GM12892 (cell line): ENCODE measurements at regions not wholly inside any gene's neighbourhood (a gene's known extent, or its start where the extent isn't known, plus 50 kb on each side); places are given as distances from the start of the nearest gene placed in this dataset.

ENCODE experiments used
- POLR2A ChIP-seq: IDR thresholded peaks from 2 replicates; pipeline ENCODE4 v1.6.1; 2011; ENCODE audit warnings: low read depth, low read length, control low read depth
- TAF1 ChIP-seq: IDR thresholded peaks from 2 replicates; pipeline ENCODE4 v1.6.1; 2011; ENCODE audit warnings: low read depth, mild to moderate bottlenecking, control low read depth, low read length, borderline replicate concordance

DNA sequence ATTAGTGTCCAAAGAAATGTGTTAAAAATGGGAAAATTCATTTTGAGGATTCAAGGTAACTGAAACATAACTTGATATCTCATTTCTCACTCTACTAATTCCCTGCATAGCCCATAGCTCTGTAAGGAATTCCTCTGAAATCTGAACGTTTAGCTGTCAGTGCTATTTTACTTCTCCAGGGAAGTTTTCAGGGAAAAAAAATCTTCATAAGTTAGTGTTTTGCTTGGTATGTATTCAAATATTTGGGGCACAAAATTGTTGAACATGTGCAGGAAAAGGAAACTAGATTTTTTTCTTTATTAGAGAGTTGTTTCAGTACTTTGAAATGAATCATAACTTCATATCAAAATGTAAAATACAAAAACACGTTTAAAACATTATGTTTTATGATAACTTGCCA, 891.4 kb downstream of the CENPC start:
- TF ChIP-seq POLR2A (no peak), TAF1 (no peak)
